ENCODE measurements at regions not wholly inside any gene's neighbourhood (a gene's known extent, or its start where the extent isn't known, plus 50 kb on each side); places are given as distances from the start of the nearest gene placed in this dataset.
A peak's percentile ranks its signal among the peaks of the same experiment; 100 is the strongest.

DNA sequence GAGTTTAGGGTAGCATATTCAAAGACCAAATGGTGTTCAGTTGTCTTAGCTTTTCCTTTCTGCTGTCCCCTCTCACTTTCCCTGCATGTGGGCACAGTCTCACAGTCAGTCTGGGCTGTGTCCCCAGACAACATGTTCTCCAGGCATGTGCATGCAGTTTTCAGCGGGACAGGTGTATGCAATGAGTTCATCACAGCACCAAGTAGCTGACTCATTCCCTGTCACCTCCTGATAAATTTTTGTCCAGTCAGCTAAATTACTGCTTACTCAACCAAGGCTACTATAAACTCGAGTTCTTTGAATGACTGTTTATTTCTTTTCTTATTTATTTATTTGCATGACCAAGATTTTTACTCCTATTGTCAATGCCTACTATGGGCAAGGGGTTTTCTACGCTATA, 148.8 kb upstream of the CDH19 start:
- H3K27ac ChIP-seq (ENCODE audit: low read depth, low read length), result no peak overlapping the region
- no peak for DNase-seq (ENCODE audit: low read depth in 4 of 6, low spot score in 6 of 6)
- no peaks in the 10 kb centered on the region for H3K4me1 ChIP-seq (ENCODE audit: control insufficient read depth, insufficient read depth, low read length)
- no peaks in the 10 kb centered on the region for H3K9me3 ChIP-seq (ENCODE audit: control insufficient read depth, insufficient read depth, low read length)
- H3K36me3 ChIP-seq (ENCODE audit: control insufficient read depth, insufficient read depth, low read length), result no peaks in the 10 kb centered on the region
- H3K27me3 ChIP-seq (ENCODE audit: control insufficient read depth, insufficient read depth, low read length), result no peaks in the 10 kb centered on the region
- 67% methylated on average over 1 of the region's 3 CpGs for WGBS (ENCODE audit: insufficient coverage)
- H3K4me3 ChIP-seq (ENCODE audit: low read depth, low read length), result no peak overlapping the region

GRCh38 chr18:66749481-66750035, 145.7 kb upstream of the CDH19 start:
- Histone ChIP-seq H3K27ac (ENCODE audit: low read depth, low read length) (no peak overlapping the region), H3K36me3 (ENCODE audit: control insufficient read depth, insufficient read depth, low read length) (no peaks in the 10 kb centered on the region), H3K9me3 (ENCODE audit: control insufficient read depth, insufficient read depth, low read length) (no peaks in the 10 kb centered on the region), H3K27me3 (ENCODE audit: control insufficient read depth, insufficient read depth, low read length) (no peaks in the 10 kb centered on the region), H3K4me3 (ENCODE audit: low read depth, low read length) (no peak overlapping the region), H3K4me1 (ENCODE audit: control insufficient read depth, insufficient read depth, low read length) (no peaks in the 10 kb centered on the region)
- no peak for DNase-seq (ENCODE audit: low read depth in 4 of 6, low spot score in 6 of 6)

- DNase-seq (ENCODE audit: low read depth in 4 of 6, low spot score in 6 of 6), result peak in 3 of 6 donors; percentile 12 to 71 (median 27)
- no peak overlapping the region for H3K27ac ChIP-seq (ENCODE audit: low read depth, low read length)
- no peaks in the 10 kb centered on the region for H3K36me3 ChIP-seq (ENCODE audit: control insufficient read depth, insufficient read depth, low read length)
- H3K27me3 ChIP-seq (ENCODE audit: control insufficient read depth, insufficient read depth, low read length), result no peaks in the 10 kb centered on the region
- no peaks in the 10 kb centered on the region for H3K4me1 ChIP-seq (ENCODE audit: control insufficient read depth, insufficient read depth, low read length)
- whole genome bisulfite sequencing (ENCODE audit: insufficient coverage), result 80% methylated on average over 2 of the region's 2 CpGs
- H3K9me3 ChIP-seq (ENCODE audit: control insufficient read depth, insufficient read depth, low read length), result no peaks in the 10 kb centered on the region
- H3K4me3 ChIP-seq (ENCODE audit: low read depth, low read length), result no peak overlapping the region
Observed at GRCh38 chr18:66749030-66749429, 145.1 kb upstream of the CDH19 start.

- no peak overlapping the region for H3K4me3 ChIP-seq (ENCODE audit: low read depth, low read length)
- DNase-seq (ENCODE audit: low read depth in 4 of 6, low spot score in 6 of 6), result no peak
- H3K4me1 ChIP-seq (ENCODE audit: control insufficient read depth, insufficient read depth, low read length), result no peaks in the 10 kb centered on the region
- H3K27me3 ChIP-seq (ENCODE audit: control insufficient read depth, insufficient read depth, low read length), result no peaks in the 10 kb centered on the region
- WGBS (ENCODE audit: insufficient coverage), result 80% methylated on average over 1 of the region's 2 CpGs
- no peaks in the 10 kb centered on the region for H3K36me3 ChIP-seq (ENCODE audit: control insufficient read depth, insufficient read depth, low read length)
- no peaks in the 10 kb centered on the region for H3K9me3 ChIP-seq (ENCODE audit: control insufficient read depth, insufficient read depth, low read length)
- no peak overlapping the region for H3K27ac ChIP-seq (ENCODE audit: low read depth, low read length)
Observed at GRCh38 chr18:66742832-66743231, 138.9 kb upstream of the CDH19 start.

DNA sequence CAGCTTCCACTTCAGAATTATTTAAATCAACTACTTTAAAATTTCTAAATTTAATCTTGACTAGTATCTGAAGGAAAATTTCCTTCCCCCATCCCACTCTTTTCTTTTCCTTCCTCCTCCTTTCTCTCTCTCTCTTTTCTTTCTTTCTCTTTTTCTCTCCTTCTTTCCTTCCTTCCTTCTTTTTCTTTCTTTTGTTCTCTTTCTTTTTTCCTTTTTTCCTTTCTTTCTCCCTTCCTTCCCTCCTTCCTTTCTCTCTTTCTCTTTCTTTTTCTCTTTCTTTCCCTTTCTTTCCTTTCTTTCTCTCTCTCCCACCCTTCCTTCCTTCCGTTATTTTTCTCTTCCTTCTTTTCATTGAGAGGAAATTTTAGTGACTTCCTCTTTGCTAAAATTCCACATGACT, 132.0 kb upstream of the CDH19 start:
- no peaks in the 10 kb centered on the region for H3K4me1 ChIP-seq (ENCODE audit: control insufficient read depth, insufficient read depth, low read length)
- no CpG with 5 or more reads among the region's 1 CpG for WGBS (ENCODE audit: insufficient coverage)
- no peak for DNase-seq (ENCODE audit: low read depth in 4 of 6, low spot score in 6 of 6)
- H3K36me3 ChIP-seq (ENCODE audit: control insufficient read depth, insufficient read depth, low read length), result no peaks in the 10 kb centered on the region
- no peak overlapping the region for H3K4me3 ChIP-seq (ENCODE audit: low read depth, low read length)
- H3K27me3 ChIP-seq (ENCODE audit: control insufficient read depth, insufficient read depth, low read length), result no peaks in the 10 kb centered on the region
- peaks cover 2% of the 10 kb centered on the region for H3K9me3 ChIP-seq (ENCODE audit: control insufficient read depth, insufficient read depth, low read length)
- no peak overlapping the region for H3K27ac ChIP-seq (ENCODE audit: low read depth, low read length)

DNA sequence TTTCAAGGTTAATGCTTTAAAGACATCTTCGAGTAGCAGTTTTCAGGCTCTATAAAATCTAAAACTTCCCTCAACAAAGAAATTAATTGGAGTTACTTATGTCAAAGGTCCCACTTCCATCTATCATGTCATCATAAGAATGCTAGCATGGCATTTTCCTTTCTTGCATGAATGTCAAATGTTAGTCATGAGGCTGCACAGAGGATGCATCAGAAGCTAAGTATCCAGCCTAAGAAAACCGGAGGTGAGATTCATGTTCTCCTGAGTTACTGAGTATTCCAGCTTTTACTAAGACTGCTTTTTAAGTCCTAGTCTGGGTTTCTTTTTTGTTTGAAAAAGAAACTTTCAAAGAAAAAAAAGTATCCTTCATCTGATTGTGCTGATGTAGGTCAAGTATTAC, 130.6 kb upstream of the CDH19 start:
- no peaks in the 10 kb centered on the region for H3K36me3 ChIP-seq (ENCODE audit: control insufficient read depth, insufficient read depth, low read length)
- WGBS (ENCODE audit: insufficient coverage), result 86% methylated on average over 1 of the region's 2 CpGs
- H3K27me3 ChIP-seq (ENCODE audit: control insufficient read depth, insufficient read depth, low read length), result no peaks in the 10 kb centered on the region
- peaks cover 2% of the 10 kb centered on the region for H3K9me3 ChIP-seq (ENCODE audit: control insufficient read depth, insufficient read depth, low read length)
- H3K4me1 ChIP-seq (ENCODE audit: control insufficient read depth, insufficient read depth, low read length), result no peaks in the 10 kb centered on the region
- H3K4me3 ChIP-seq (ENCODE audit: low read depth, low read length), result no peak overlapping the region
- no peak for DNase-seq (ENCODE audit: low read depth in 4 of 6, low spot score in 6 of 6)
- no peak overlapping the region for H3K27ac ChIP-seq (ENCODE audit: low read depth, low read length)

DNA sequence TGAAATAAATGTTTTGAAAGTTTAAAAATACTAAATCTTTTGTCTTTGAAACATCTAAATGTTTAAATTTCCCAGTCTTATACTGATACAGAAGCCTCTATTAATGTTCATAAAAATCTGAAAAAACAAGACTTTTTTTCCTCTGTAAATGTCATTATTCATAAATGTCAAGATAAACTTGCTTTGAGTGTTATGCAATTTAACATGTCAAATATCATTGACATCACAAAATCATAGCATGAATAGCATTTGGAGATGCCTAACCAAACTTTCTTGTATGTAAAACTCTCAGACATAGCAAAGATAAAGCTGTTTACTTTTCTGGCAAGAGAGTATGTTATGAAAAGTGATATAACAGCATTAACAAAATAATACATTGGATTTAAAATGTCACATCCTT, 128.0 kb upstream of the CDH19 start:
- H3K36me3 ChIP-seq (ENCODE audit: control insufficient read depth, insufficient read depth, low read length), result no peaks in the 10 kb centered on the region
- no peak overlapping the region for H3K27ac ChIP-seq (ENCODE audit: low read depth, low read length)
- no peak for DNase-seq (ENCODE audit: low read depth in 4 of 6, low spot score in 6 of 6)
- no peaks in the 10 kb centered on the region for H3K27me3 ChIP-seq (ENCODE audit: control insufficient read depth, insufficient read depth, low read length)
- no peaks in the 10 kb centered on the region for H3K4me1 ChIP-seq (ENCODE audit: control insufficient read depth, insufficient read depth, low read length)
- H3K4me3 ChIP-seq (ENCODE audit: low read depth, low read length), result no peak overlapping the region
- peaks cover 2% of the 10 kb centered on the region for H3K9me3 ChIP-seq (ENCODE audit: control insufficient read depth, insufficient read depth, low read length)

DNA sequence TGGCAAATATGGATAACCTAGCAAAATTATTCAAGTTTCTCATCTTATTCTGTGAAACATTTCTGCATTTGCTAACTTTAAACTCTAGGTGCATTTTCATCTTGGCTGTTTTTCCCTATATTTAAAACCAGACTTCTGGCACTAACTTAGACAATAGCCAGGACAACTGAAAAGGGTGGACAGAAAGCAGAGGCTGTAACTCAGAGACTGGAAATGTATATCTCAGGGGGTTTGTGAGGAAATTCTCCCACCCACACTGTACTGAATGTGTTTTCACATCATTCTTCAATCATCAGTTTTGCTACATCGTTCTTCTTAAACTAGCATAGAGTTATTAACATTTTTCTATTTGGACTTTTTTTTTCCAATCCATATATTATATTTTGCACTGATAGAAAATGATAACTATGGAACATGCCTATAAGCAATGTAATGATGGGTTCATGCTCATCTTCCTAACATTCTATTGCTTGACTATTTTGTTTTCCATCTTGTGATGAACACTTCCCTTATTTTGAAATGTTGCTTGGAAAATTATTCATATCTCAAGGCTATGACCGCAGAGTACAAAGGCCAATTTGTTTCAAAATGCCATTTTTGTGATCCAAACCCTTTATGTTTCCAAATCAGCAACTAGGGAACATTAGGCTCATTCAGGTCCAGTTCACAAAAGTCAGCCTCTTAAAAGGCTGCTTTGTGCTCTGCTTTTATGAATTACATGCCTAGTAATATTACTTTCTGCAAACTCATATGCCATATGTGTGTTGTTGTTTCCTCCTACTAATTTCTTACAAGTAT, 125.8 kb upstream of the CDH19 start:
- H3K4me1 ChIP-seq (ENCODE audit: control insufficient read depth, insufficient read depth, low read length), result no peaks in the 10 kb centered on the region
- peaks cover 2% of the 10 kb centered on the region for H3K9me3 ChIP-seq (ENCODE audit: control insufficient read depth, insufficient read depth, low read length)
- no peaks in the 10 kb centered on the region for H3K36me3 ChIP-seq (ENCODE audit: control insufficient read depth, insufficient read depth, low read length)
- no peaks in the 10 kb centered on the region for H3K27me3 ChIP-seq (ENCODE audit: control insufficient read depth, insufficient read depth, low read length)
- WGBS (ENCODE audit: insufficient coverage), result 80% methylated on average over 1 of the region's 2 CpGs
- peak in 1 of 6 donors; percentile 46 for DNase-seq (ENCODE audit: low read depth in 4 of 6, low spot score in 6 of 6)
- peak overlapping the region; percentile 65 for H3K27ac ChIP-seq (ENCODE audit: low read depth, low read length)
- no peak overlapping the region for H3K4me3 ChIP-seq (ENCODE audit: low read depth, low read length)

- 100% methylated on average over 2 of the region's 5 CpGs for WGBS (ENCODE audit: insufficient coverage)
- Histone ChIP-seq H3K4me3 (ENCODE audit: low read depth, low read length) (no peak overlapping the region), H3K9me3 (ENCODE audit: control insufficient read depth, insufficient read depth, low read length) (peaks cover 2% of the 10 kb centered on the region), H3K27me3 (ENCODE audit: control insufficient read depth, insufficient read depth, low read length) (no peaks in the 10 kb centered on the region), H3K27ac (ENCODE audit: low read depth, low read length) (peak overlapping the region; percentile 65), H3K36me3 (ENCODE audit: control insufficient read depth, insufficient read depth, low read length) (no peaks in the 10 kb centered on the region), H3K4me1 (ENCODE audit: control insufficient read depth, insufficient read depth, low read length) (no peaks in the 10 kb centered on the region)
- DNase-seq (ENCODE audit: low read depth in 4 of 6, low spot score in 6 of 6), result no peak
Observed at GRCh38 chr18:66728951-66729350, 125.1 kb upstream of the CDH19 start.

DNA sequence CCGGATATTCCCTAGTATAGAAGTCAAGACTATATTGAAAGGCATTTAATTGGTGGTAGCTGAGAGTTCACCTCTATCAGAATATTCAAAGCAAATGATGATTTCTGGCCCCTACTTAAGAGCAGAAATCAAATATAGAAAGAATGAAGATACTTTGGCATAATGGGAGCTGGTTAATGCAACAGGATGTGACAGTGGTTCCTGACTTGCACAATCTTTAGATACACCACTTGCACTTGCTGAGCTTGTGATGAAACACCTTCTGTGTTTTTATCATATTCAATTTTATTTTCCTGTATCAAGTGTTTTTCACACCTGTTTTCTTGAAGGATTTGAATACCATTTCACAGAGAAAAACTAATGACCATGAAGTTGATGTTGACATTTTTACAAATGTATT, 124.1 kb upstream of the CDH19 start:
- Histone ChIP-seq H3K36me3 (ENCODE audit: control insufficient read depth, insufficient read depth, low read length) (no peaks in the 10 kb centered on the region), H3K27ac (ENCODE audit: low read depth, low read length) (no peak overlapping the region), H3K4me1 (ENCODE audit: control insufficient read depth, insufficient read depth, low read length) (no peaks in the 10 kb centered on the region), H3K4me3 (ENCODE audit: low read depth, low read length) (no peak overlapping the region), H3K27me3 (ENCODE audit: control insufficient read depth, insufficient read depth, low read length) (no peaks in the 10 kb centered on the region), H3K9me3 (ENCODE audit: control insufficient read depth, insufficient read depth, low read length) (peaks cover 2% of the 10 kb centered on the region)
- DNase-seq (ENCODE audit: low read depth in 4 of 6, low spot score in 6 of 6), result no peak
- WGBS (ENCODE audit: insufficient coverage), result no CpG with 5 or more reads among the region's 1 CpG

All from spinal cord (tissue), 9 donors.